ENCODE measurements at regions not wholly inside any gene's neighbourhood (a gene's known extent, or its start where the extent isn't known, plus 50 kb on each side); places are given as distances from the start of the nearest gene placed in this dataset.

DNA sequence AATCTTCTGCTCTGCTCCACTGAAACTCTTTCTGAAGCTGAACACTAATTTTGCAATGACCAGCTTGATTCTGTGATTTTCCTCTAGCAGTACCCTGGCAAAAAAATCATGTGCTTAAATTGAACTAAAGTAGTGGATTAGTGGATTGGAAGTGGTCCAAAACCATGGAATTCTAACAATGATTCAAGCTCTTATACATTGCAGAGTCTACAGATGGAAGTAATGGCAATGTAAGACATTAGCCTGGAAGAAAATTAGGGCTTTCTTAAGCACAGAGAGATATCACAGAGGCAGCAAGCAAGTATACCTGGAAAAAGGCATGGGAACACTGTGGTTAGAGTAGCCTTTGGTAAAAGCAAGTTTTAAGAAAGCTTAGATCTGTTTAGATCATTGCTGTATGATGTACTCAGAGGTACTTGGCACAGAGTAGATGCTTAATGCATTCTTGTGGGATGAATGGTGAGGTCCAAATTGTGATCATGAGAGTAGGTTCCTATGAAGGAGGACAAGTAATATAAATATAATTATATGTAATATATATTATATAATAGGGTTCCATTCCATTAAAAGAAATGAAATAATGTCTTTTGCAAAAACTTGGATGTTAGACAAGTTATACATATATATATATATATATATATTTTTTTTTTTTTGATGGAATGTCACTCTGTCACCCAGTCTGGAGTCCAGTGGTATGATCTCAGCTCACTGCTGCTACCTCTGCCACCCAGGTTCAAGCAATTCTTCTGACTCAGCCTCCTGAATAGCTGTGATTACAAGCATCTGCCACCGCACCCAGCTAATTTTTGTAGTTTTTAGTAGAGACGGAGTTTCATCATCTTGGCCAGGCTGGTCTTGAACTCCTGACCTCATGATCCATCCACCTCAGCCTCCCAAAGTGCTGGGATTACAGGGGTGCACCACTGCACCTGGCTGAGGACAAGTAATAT, 172.2 kb upstream of the SCN7A start:
- H3K27ac Mint-ChIP-seq (ENCODE audit: unreplicated experiment) = no peak overlapping the region
- peaks cover 2% of the 10 kb centered on the region for H3K9me3 Mint-ChIP-seq
- DNase-seq (ENCODE audit: low read depth, low spot score) = no peak
- H3K4me1 Mint-ChIP-seq = no peaks in the 10 kb centered on the region
- no peak overlapping the region for H3K4me3 Mint-ChIP-seq
- TF ChIP-seq, protein P1, sequence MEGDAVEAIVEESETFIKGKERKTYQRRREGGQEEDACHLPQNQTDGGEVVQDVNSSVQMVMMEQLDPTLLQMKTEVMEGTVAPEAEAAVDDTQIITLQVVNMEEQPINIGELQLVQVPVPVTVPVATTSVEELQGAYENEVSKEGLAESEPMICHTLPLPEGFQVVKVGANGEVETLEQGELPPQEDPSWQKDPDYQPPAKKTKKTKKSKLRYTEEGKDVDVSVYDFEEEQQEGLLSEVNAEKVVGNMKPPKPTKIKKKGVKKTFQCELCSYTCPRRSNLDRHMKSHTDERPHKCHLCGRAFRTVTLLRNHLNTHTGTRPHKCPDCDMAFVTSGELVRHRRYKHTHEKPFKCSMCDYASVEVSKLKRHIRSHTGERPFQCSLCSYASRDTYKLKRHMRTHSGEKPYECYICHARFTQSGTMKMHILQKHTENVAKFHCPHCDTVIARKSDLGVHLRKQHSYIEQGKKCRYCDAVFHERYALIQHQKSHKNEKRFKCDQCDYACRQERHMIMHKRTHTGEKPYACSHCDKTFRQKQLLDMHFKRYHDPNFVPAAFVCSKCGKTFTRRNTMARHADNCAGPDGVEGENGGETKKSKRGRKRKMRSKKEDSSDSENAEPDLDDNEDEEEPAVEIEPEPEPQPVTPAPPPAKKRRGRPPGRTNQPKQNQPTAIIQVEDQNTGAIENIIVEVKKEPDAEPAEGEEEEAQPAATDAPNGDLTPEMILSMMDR (conservative IDR thresholded peaks at IDR 0.05) = no peak
- H3K36me3 Mint-ChIP-seq (ENCODE audit: low read depth) = no peaks in the 10 kb centered on the region
- H3K27me3 Mint-ChIP-seq (ENCODE audit: low read depth) = no peaks in the 10 kb centered on the region

DNA sequence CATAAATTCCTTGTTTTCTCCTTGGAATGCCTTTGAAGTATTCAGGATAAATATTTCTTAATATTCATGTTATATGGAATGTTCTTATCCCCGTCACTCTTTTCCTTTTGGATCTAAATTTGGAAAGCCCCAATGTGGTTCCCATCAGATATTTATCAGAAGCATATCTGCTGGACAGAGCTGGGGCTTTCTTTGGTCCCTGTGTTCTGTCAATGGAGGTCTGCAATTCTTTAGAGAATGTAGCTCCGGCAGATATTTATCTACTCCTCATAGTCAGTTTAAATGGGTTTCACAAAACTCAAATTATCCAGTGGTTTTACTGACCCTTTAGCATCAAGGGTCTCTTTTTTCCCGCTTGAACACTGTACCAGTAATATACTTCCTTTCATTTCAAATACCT, 167.8 kb upstream of the SCN7A start:
- Mint-ChIP-seq H3K27me3 (ENCODE audit: low read depth) (no peaks in the 10 kb centered on the region), H3K36me3 (ENCODE audit: low read depth) (no peaks in the 10 kb centered on the region), H3K9me3 (peaks cover 2% of the 10 kb centered on the region), H3K4me1 (no peaks in the 10 kb centered on the region), H3K4me3 (no peak overlapping the region), H3K27ac (ENCODE audit: unreplicated experiment) (no peak overlapping the region)
- no peak for DNase-seq (ENCODE audit: low read depth, low spot score)
- TF ChIP-seq, protein P1 (conservative IDR thresholded peaks at IDR 0.05) = no peak

DNA sequence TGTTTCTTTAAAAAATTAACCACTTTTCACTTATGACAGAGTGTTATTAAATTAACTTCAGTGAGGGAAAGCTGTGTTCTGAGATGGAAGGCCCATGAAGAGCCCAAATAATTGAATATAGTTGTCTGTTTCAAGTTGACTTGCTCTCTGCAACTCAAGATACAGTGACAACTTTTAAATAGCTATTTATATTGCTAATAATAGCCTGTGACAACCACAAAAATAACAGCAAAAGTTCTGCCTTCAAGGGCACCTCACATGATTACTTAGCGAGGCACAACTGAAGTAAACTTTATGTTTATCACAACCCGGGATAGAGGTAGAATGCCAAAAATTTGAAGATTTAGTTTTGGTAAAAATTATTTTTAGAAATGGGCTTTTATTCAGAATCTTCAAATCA, 167.3 kb upstream of the SCN7A start:
- DNase-seq (ENCODE audit: low read depth, low spot score) = no peak
- Mint-ChIP-seq H3K4me3 (no peak overlapping the region), H3K27ac (ENCODE audit: unreplicated experiment) (no peak overlapping the region), H3K27me3 (ENCODE audit: low read depth) (no peaks in the 10 kb centered on the region), H3K9me3 (peaks cover 5% of the 10 kb centered on the region), H3K4me1 (no peaks in the 10 kb centered on the region), H3K36me3 (ENCODE audit: low read depth) (no peaks in the 10 kb centered on the region)
- TF ChIP-seq, protein P1 (conservative IDR thresholded peaks at IDR 0.05) = no peak

DNA sequence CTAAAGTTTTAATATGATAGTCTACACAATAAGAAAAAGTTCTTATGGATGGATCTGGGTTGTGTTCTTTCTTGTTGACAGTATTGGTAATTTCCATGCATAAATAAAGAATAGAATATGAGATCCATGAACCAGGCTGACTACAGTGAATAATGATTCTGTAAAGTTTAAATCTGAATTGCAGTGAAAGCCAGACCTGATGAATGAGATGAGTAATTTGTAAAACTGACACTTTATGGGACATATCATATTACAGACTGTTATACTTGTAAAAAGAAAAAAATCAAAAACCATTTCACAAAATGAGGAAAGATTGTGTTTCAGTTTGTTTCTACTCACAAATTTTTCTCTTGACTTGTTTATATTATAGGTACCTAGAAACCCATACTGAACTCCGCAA, 164.9 kb upstream of the SCN7A start:
- Mint-ChIP-seq H3K36me3 (ENCODE audit: low read depth) (no peaks in the 10 kb centered on the region), H3K9me3 (peaks cover 8% of the 10 kb centered on the region), H3K4me1 (no peaks in the 10 kb centered on the region), H3K27me3 (ENCODE audit: low read depth) (no peaks in the 10 kb centered on the region), H3K27ac (ENCODE audit: unreplicated experiment) (no peak overlapping the region), H3K4me3 (no peak overlapping the region)
- TF ChIP-seq, protein P1 (conservative IDR thresholded peaks at IDR 0.05) = no peak
- DNase-seq (ENCODE audit: low read depth, low spot score) = no peak

DNA sequence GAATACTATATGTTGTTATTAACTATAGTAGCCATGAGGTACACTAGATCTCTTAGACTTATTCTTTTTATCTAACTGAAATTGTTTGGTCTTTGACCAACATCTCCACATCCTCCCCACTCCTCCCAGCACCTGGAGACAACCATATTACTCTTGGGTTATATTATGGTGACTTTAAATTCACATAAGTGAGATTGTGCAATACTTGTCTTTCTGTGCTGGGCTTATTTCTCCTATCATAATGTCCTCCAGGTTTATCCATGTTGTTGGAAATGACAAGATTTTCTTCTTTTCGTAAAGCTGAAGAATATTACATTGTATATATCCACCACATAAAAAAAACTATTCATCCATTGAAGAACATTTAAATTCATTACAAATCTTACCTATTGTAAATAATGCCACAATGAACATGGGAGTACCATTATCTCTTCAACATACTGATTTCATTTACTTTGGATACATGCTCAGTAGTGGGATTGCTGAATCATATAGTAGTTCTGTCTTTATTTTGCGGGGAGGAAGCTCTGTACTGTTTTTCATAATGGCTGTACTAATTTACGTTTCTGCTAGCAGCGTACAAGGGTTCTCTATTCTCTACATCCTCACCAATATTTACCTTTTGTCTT, 159.2 kb upstream of the SCN7A start:
- DNase-seq (ENCODE audit: low read depth, low spot score) = no peak
- TF ChIP-seq, protein P1 (conservative IDR thresholded peaks at IDR 0.05) = no peak
- Mint-ChIP-seq H3K4me1 (no peaks in the 10 kb centered on the region), H3K4me3 (no peak overlapping the region), H3K27me3 (ENCODE audit: low read depth) (no peaks in the 10 kb centered on the region), H3K9me3 (peaks cover 6% of the 10 kb centered on the region), H3K36me3 (ENCODE audit: low read depth) (no peaks in the 10 kb centered on the region), H3K27ac (ENCODE audit: unreplicated experiment) (no peak overlapping the region)
